Tibial nerve (tissue), 4 donors: ENCODE measurements at regions not wholly inside any gene's neighbourhood (a gene's known extent, or its start where the extent isn't known, plus 50 kb on each side); places are given as distances from the start of the nearest gene placed in this dataset.

ENCODE experiments used
- DNase-seq, 2 donors: peaks; one replicate each; pipeline ENCODE4 v3.0.0-alpha.2; 2019; ENCODE audit warnings: low spot score in 2 of 2
- H3K27ac ChIP-seq, 4 donors: fragments of 200-600 bp; sonication (generic) in 3 of 4; one replicate each; pipeline ENCODE4 v1.5.1; 2017 to 2019; ENCODE audit warnings: mild to moderate bottlenecking in 1 of 4
- H3K27me3 ChIP-seq, 2 donors: fragments of 200-600 bp; sonication (generic) in 1 of 2; one replicate each; pipeline versions ENCODE4 v1.5.1 to v1.6.0; 2017 to 2019
- H3K36me3 ChIP-seq, 3 donors: fragments of 200-600 bp; sonication (generic); one replicate each; pipeline ENCODE4 v1.5.1; 2018 to 2019
- H3K4me1 ChIP-seq, 4 donors: fragments of 200-600 bp; sonication (generic) in 3 of 4; one replicate each; pipeline ENCODE4 v1.5.1; 2017 to 2019
- H3K4me3 ChIP-seq, 4 donors: fragments of 200-600 bp; sonication (generic) in 3 of 4; one replicate each; pipeline ENCODE4 v1.5.1; 2017 to 2019; ENCODE audit warnings: mild to moderate bottlenecking in 1 of 4, moderate library complexity in 1 of 4
- H3K9me3 ChIP-seq, 4 donors: fragments of 200-600 bp; sonication (generic) in 3 of 4; one replicate each; pipeline ENCODE4 v1.5.1; 2017 to 2019
- EP300 ChIP-seq, 2 donors: sonication (generic); formaldehyde crosslinking; IDR thresholded peaks; one replicate each; pipeline ENCODE4 v1.6.1; 2017; ENCODE audit warnings: antibody characterized with exemption in 2 of 2, mild to moderate bottlenecking in 1 of 2
- POLR2A ChIP-seq, 2 donors: fragments of 450-650 bp; IDR thresholded peaks; one replicate each; pipeline ENCODE4 v1.6.1; 2017; ENCODE audit warnings: antibody characterized with exemption in 2 of 2, mild to moderate bottlenecking in 2 of 2, moderate library complexity in 2 of 2
- WGBS, 2 donors: methylation state at CpG; one replicate each; pipeline ENCODE4 v1.1.5; 2018; 5-methylcytosine and 5-hydroxymethylcytosine counted together
- TF ChIP-seq, protein P1 (sequence below), 5 experiments: fragments of 200-600 bp in 3 of 5; fragments of 450-650 bp in 2 of 5; sonication (generic) in 3 of 5; IDR thresholded peaks; one replicate each; pipeline ENCODE4 v1.5.1; 2016 to 2019; ENCODE audit warnings: antibody characterized with exemption in 5 of 5, mild to moderate bottlenecking in 3 of 5, moderate library complexity in 2 of 5

DNA sequence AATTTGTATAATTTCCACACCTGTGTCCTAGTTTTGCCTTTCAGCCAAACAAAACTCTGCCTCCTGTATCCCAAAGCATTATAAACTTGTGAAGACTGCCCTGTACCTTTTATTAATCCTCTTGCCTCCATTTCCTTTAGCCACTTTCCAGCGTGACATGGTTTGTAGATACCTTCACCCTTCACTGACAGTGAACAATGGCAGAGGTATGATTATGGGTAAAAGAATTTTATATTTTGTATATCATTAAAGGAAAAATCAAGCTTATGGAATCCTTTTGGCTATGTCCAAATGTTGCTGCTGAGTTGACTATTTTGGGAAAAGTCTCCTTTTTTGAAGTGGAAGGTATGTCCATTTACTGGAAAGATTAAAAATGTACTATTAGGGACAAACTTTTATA is 251.7 kb downstream of the HNMT start:
- no peaks in the 10 kb centered on the region for H3K4me1 ChIP-seq
- H3K27ac ChIP-seq, result no peak overlapping the region
- no peaks in the 10 kb centered on the region for H3K9me3 ChIP-seq
- 87 to 94% methylated on average over 1 of the region's 1 CpG for WGBS, 2 donors
- no peak for DNase-seq
- TF ChIP-seq EP300 (IDR thresholded peaks at IDR 0.05) (no peak), POLR2A (IDR thresholded peaks at IDR 0.05) (no peak)
- TF ChIP-seq, protein P1, sequence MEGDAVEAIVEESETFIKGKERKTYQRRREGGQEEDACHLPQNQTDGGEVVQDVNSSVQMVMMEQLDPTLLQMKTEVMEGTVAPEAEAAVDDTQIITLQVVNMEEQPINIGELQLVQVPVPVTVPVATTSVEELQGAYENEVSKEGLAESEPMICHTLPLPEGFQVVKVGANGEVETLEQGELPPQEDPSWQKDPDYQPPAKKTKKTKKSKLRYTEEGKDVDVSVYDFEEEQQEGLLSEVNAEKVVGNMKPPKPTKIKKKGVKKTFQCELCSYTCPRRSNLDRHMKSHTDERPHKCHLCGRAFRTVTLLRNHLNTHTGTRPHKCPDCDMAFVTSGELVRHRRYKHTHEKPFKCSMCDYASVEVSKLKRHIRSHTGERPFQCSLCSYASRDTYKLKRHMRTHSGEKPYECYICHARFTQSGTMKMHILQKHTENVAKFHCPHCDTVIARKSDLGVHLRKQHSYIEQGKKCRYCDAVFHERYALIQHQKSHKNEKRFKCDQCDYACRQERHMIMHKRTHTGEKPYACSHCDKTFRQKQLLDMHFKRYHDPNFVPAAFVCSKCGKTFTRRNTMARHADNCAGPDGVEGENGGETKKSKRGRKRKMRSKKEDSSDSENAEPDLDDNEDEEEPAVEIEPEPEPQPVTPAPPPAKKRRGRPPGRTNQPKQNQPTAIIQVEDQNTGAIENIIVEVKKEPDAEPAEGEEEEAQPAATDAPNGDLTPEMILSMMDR (IDR thresholded peaks at IDR 0.05), result no peak
- H3K36me3 ChIP-seq, result peaks cover 0 to 6% (median 0%) of the 10 kb centered on the region in 3 donors
- no peak overlapping the region for H3K4me3 ChIP-seq
- H3K27me3 ChIP-seq, result no peaks in the 10 kb centered on the region

DNA sequence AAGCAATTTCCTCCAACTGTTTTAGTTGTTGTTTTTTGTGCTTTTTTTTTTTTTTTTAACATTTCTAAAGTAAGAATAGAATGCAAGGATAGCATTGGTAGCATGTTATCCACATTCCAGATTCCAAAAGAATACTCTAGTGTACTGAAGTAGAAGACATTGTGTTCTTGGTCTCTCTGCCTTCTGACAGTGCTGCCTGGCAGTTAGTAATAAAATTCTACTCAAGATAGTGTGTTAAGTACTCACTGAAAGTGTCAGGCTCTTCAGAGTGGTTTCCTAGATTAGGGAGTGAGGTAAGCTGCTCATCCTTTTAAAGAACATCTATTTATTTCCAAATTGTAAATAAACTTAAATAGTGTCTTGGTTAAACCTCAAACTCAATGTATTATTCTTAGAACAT is 253.7 kb downstream of the HNMT start:
- Histone ChIP-seq H3K4me1 (no peaks in the 10 kb centered on the region), H3K27ac (no peak overlapping the region), H3K4me3 (no peak overlapping the region), H3K9me3 (no peaks in the 10 kb centered on the region), H3K27me3 (no peaks in the 10 kb centered on the region), H3K36me3 (no peaks in the 10 kb centered on the region)
- DNase-seq, result no peak
- no peak for TF ChIP-seq POLR2A (IDR thresholded peaks at IDR 0.05)
- TF ChIP-seq EP300 (IDR thresholded peaks at IDR 0.05), result no peak
- TF ChIP-seq, protein P1 (IDR thresholded peaks at IDR 0.05), result no peak

DNA sequence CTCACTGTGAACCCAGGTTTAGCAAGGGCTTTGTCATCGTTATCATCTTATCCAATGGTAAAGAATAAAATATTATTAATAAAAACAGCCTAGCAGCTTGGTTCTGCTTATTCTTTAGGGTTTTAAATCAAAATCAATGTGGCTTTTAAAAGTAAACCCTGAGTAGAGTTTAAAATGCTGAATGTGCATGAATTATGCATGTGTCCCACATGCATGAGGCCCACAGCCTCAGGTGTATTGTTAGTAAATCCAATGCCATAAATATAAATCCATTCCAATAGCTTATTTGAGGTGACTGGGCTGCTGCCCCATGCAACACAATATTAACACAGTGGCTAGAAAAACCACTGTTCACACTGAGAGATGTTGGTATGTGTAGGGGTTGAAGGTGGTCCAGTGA is 254.1 kb downstream of the HNMT start:
- Histone ChIP-seq H3K27ac (no peak overlapping the region), H3K27me3 (no peaks in the 10 kb centered on the region), H3K36me3 (no peaks in the 10 kb centered on the region), H3K9me3 (no peaks in the 10 kb centered on the region), H3K4me3 (no peak overlapping the region), H3K4me1 (no peaks in the 10 kb centered on the region)
- TF ChIP-seq EP300 (IDR thresholded peaks at IDR 0.05) (no peak), POLR2A (IDR thresholded peaks at IDR 0.05) (no peak)
- TF ChIP-seq, protein P1 (IDR thresholded peaks at IDR 0.05), result no peak
- WGBS, 2 donors, result 95 to 98% methylated on average over 1 of the region's 1 CpG
- DNase-seq, result no peak

DNA sequence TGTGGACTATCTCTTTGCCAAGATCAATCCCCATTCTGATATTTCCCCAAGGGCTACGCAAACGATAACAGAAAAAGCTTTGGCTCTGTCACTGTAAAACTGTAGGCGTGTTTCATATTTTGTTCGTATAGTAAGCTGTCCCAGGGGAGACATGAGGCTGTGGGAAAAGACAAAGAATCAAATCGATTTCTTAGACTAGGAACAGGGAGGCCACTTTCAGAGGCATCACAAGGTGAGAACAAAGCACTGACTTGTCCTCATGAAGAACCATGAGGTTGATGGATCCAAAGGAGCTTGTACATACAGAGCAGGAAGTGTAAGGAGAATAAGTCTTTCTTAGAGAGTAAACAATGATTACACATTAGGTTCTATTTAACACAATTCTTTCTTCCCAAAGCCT is 255.7 kb downstream of the HNMT start:
- Histone ChIP-seq H3K4me1 (no peaks in the 10 kb centered on the region), H3K4me3 (no peak overlapping the region), H3K27me3 (no peaks in the 10 kb centered on the region), H3K27ac (no peak overlapping the region), H3K9me3 (no peaks in the 10 kb centered on the region), H3K36me3 (no peaks in the 10 kb centered on the region)
- no peak for TF ChIP-seq POLR2A (IDR thresholded peaks at IDR 0.05)
- TF ChIP-seq EP300 (IDR thresholded peaks at IDR 0.05), result no peak
- TF ChIP-seq, protein P1 (IDR thresholded peaks at IDR 0.05), result no peak
- 42% methylated on average over 5 of the region's 5 CpGs for WGBS, 2 donors
- DNase-seq, result no peak

DNA sequence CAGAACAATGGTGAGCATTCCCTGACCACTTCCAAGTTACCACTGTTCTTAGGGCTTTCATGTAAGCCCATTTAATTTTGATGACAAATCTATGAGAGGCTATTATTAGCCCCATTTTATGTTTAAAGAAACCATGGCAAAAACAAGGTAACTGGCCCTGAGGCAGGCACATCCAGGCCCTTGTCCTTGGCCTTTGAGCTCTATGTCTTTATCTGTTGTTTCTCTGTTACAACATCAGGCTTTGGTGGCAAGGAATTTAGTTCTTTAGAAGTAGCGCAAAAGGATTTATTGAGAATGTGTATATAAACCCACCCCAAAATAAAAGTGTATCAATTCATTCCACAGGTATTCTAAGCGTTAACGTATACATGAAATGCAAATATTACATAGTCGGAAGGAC is 257.1 kb downstream of the HNMT start:
- no peaks in the 10 kb centered on the region for H3K27me3 ChIP-seq
- DNase-seq, result no peak
- H3K4me1 ChIP-seq, result no peaks in the 10 kb centered on the region
- no peak overlapping the region for H3K4me3 ChIP-seq
- no peaks in the 10 kb centered on the region for H3K9me3 ChIP-seq
- no peak overlapping the region for H3K27ac ChIP-seq
- no peaks in the 10 kb centered on the region for H3K36me3 ChIP-seq
- no peak for TF ChIP-seq POLR2A (IDR thresholded peaks at IDR 0.05)
- no peak for TF ChIP-seq EP300 (IDR thresholded peaks at IDR 0.05)
- TF ChIP-seq, protein P1 (IDR thresholded peaks at IDR 0.05), result no peak
- WGBS, 2 donors, result 97 to 98% methylated on average over 4 of the region's 4 CpGs
